ENCODE measurements at regions not wholly inside any gene's neighbourhood (a gene's known extent, or its start where the extent isn't known, plus 50 kb on each side); places are given as distances from the start of the nearest gene placed in this dataset.

DNA sequence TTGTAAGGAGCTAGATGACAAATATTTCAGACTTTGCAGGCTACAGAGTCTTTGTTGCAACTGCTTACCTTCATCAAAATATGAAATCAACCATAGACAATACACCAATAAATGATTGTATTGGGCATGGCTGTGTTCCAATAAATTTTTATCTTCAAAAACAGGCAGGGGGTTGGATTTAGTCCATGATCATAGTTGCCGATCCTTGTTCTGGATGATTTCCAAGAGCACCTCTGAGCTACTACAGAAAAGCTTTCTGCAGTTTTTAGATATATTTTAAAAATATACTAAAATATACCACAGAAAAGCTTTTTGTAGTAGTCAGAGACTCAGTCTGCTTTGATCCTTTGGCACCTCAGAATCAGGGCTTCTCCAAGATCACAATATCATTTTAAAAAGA is 145.0 kb downstream of the HTR1B start:
- ChIA-PET CTCF (no interaction called here), RAD21 (ENCODE audit: low non-redundant PET in 1 of 2, low total read pairs in 2 of 2, uncharacterized antibody in 2 of 2, unreplicated experiment in 2 of 2) (no interaction called here), POLR2A (no interaction called here)
- ATAC-seq = no peak
- Histone ChIP-seq H3K79me2 (ENCODE audit: insufficient read depth, low read length) (no peaks in the 10 kb centered on the region), H2AFZ (ENCODE audit: low read depth, low read length, poor library complexity, severe bottlenecking) (no peak overlapping the region), H3K4me3 (replicated peaks in 1 of 2; ENCODE audit: low read depth in 1 of 2, low read length in 2 of 2) (no peak overlapping the region), H3K9me2 (ENCODE audit: insufficient read depth) (0 out of 2 replicates have a peak, but pooled peaks cover 4% of the 10 kb centered on the region), H4K20me1 (ENCODE audit: insufficient read depth) (no peaks in the 10 kb centered on the region), H3K9me3 (ENCODE audit: control insufficient read depth in 1 of 2, insufficient read depth in 1 of 2, low read depth in 1 of 2, low read length in 2 of 2) (no peaks in the 10 kb centered on the region), H3K9ac (ENCODE audit: low read length) (no peak overlapping the region), H3K4me2 (ENCODE audit: low read length) (no peak overlapping the region), H3K27me3 (ENCODE audit: insufficient read depth, low read length) (no peaks in the 10 kb centered on the region), H3K4me1 (ENCODE audit: control insufficient read depth in 1 of 2, insufficient read depth in 2 of 2, low read length in 2 of 2) (no peaks in the 10 kb centered on the region), H3K27ac (ENCODE audit: low read depth, low read length) (no peak overlapping the region), H3K36me3 (ENCODE audit: control insufficient read depth in 1 of 2, insufficient read depth in 2 of 2, low read length in 2 of 2) (no peaks in the 10 kb centered on the region)
- DNase-seq (ENCODE audit: low read depth, low spot score) = no peak
- no TSS peak for BruUV-seq (replicated peaks)
- intact Hi-C loops (cut with micrococcal nuclease) = no loop called here
- TF ChIP-seq, protein P1, sequence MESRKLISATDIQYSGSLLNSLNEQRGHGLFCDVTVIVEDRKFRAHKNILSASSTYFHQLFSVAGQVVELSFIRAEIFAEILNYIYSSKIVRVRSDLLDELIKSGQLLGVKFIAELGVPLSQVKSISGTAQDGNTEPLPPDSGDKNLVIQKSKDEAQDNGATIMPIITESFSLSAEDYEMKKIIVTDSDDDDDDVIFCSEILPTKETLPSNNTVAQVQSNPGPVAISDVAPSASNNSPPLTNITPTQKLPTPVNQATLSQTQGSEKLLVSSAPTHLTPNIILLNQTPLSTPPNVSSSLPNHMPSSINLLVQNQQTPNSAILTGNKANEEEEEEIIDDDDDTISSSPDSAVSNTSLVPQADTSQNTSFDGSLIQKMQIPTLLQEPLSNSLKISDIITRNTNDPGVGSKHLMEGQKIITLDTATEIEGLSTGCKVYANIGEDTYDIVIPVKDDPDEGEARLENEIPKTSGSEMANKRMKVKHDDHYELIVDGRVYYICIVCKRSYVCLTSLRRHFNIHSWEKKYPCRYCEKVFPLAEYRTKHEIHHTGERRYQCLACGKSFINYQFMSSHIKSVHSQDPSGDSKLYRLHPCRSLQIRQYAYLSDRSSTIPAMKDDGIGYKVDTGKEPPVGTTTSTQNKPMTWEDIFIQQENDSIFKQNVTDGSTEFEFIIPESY (IDR thresholded peaks at IDR 0.05; ENCODE audit: extremely low read depth, insufficient replicate concordance, low read length) = no peak
- TF ChIP-seq CEBPB (IDR thresholded peaks at IDR 0.05; ENCODE audit: low read depth) (no peak), ZFX (IDR thresholded peaks at IDR 0.05) (no peak), JUND (IDR thresholded peaks at IDR 0.05) (no peak), SRF (IDR thresholded peaks at IDR 0.05; ENCODE audit: low read depth) (no peak), ELF1 (IDR thresholded peaks at IDR 0.05; ENCODE audit: borderline replicate concordance, low read depth) (no peak), YY1 (IDR thresholded peaks at IDR 0.05; ENCODE audit: extremely low read depth, insufficient replicate concordance, low read depth, low read length) (no peak), POLR2A (IDR thresholded peaks at IDR 0.05; ENCODE audit: borderline replicate concordance, extremely low read depth, insufficient read depth, insufficient read length) (no peak), CBX3 (IDR thresholded peaks at IDR 0.05; ENCODE audit: low read depth) (no peak), FOSL1 (IDR thresholded peaks at IDR 0.05; ENCODE audit: low read depth) (no peak), RAD21 (IDR thresholded peaks at IDR 0.05; ENCODE audit: low read depth) (no peak), POLR2AphosphoS5 (IDR thresholded peaks at IDR 0.05; ENCODE audit: low read depth, low read length) (no peak), TCF7L2 (IDR thresholded peaks at IDR 0.05; ENCODE audit: borderline replicate concordance, extremely low read depth, insufficient read depth, insufficient read length) (no peak)
